ENCODE measurements at regions not wholly inside any gene's neighbourhood (a gene's known extent, or its start where the extent isn't known, plus 50 kb on each side); places are given as distances from the start of the nearest gene placed in this dataset.

GRCh38 chr12:67116134-67116533 is 153.0 kb upstream of the CAND1 start:
- DNase-seq, result no peak

GRCh38 chr12:67122584-67122983 is 146.6 kb upstream of the CAND1 start:
- DNase-seq, result no peak

GRCh38 chr12:67137256-67137655 is 131.9 kb upstream of the CAND1 start:
- DNase-seq, result no peak

- DNase-seq, result no peak
These were observed 127.7 kb upstream of the CAND1 start for GRCh38 chr12:67141296-67142018.

- no peak for DNase-seq
These were observed 123.5 kb upstream of the CAND1 start for GRCh38 chr12:67145692-67146091.

GRCh38 chr12:67147030-67147429 is 122.1 kb upstream of the CAND1 start:
- no peak for DNase-seq

- no peak for DNase-seq
These were observed 121.7 kb upstream of the CAND1 start for GRCh38 chr12:67147447-67147846.

GRCh38 chr12:67148265-67148664 is 120.9 kb upstream of the CAND1 start:
- no peak for DNase-seq

- peak in 1 of 58 donors; percentile 15 for DNase-seq
These were observed 117.3 kb upstream of the CAND1 start for GRCh38 chr12:67151886-67152285.

GRCh38 chr12:67152451-67152850 is 116.7 kb upstream of the CAND1 start:
- DNase-seq, result no peak

- DNase-seq, result no peak
These were observed 114.3 kb upstream of the CAND1 start for GRCh38 chr12:67154901-67155300.

GRCh38 chr12:67155863-67156262 is 113.3 kb upstream of the CAND1 start:
- DNase-seq, result no peak

- peak in 4 of 58 donors; percentile 1 to 4 (median 2) for DNase-seq
These were observed 107.7 kb upstream of the CAND1 start for GRCh38 chr12:67161322-67161918.

GRCh38 chr12:67173258-67173657 is 95.9 kb upstream of the CAND1 start:
- DNase-seq, result no peak

- no peak for DNase-seq
These were observed 86.6 kb upstream of the CAND1 start for GRCh38 chr12:67182551-67182950.

- DNase-seq, result no peak
These were observed 75.5 kb upstream of the CAND1 start for GRCh38 chr12:67193704-67194103.

GRCh38 chr12:67200386-67200785 is 68.8 kb upstream of the CAND1 start:
- no peak for DNase-seq

GRCh38 chr12:67202011-67202677 is 67.0 kb upstream of the CAND1 start:
- DNase-seq, result peak in 3 of 58 donors; percentile 5 to 22 (median 9)

- no peak for DNase-seq
These were observed 66.5 kb upstream of the CAND1 start for GRCh38 chr12:67202678-67203012.

- DNase-seq, result no peak
These were observed 60.7 kb upstream of the CAND1 start for GRCh38 chr12:67208281-67209067.

- DNase-seq, result no peak
These were observed 58.1 kb upstream of the CAND1 start for GRCh38 chr12:67211029-67211428.

- DNase-seq, result no peak
These were observed 57.7 kb upstream of the CAND1 start for GRCh38 chr12:67211494-67211893.

Data from anterior cingulate cortex (tissue), 58 donors.